ENCODE measurements at regions not wholly inside any gene's neighbourhood (a gene's known extent, or its start where the extent isn't known, plus 50 kb on each side); places are given as distances from the start of the nearest gene placed in this dataset.

GRCh38 chr5:73373814-73374510 is 74.6 kb downstream of the FOXD1 start:
- DNase-seq: no peak

- DNase-seq: no peak
Measured at GRCh38 chr5:73370640-73371583, 77.7 kb downstream of the FOXD1 start.

- DNase-seq: no peak
Measured at GRCh38 chr5:73370095-73370494, 78.5 kb downstream of the FOXD1 start.

GRCh38 chr5:73369278-73369677 is 79.3 kb downstream of the FOXD1 start:
- DNase-seq: no peak

GRCh38 chr5:73367650-73368049 is 80.9 kb downstream of the FOXD1 start:
- no peak for DNase-seq

- no peak for DNase-seq
Measured at GRCh38 chr5:73365990-73366667, 82.4 kb downstream of the FOXD1 start.

- no peak for DNase-seq
Measured at GRCh38 chr5:73365301-73365853, 83.2 kb downstream of the FOXD1 start.

GRCh38 chr5:73363911-73364730 is 84.5 kb downstream of the FOXD1 start:
- peak; percentile 27 for DNase-seq

GRCh38 chr5:73359395-73359794 is 89.2 kb downstream of the FOXD1 start:
- no peak for DNase-seq

- DNase-seq: no peak
Measured at GRCh38 chr5:73358366-73358765, 90.2 kb downstream of the FOXD1 start.

GRCh38 chr5:73357576-73357975 is 91.0 kb downstream of the FOXD1 start:
- no peak for DNase-seq

GRCh38 chr5:73355108-73355507 is 93.5 kb downstream of the FOXD1 start:
- no peak for DNase-seq

GRCh38 chr5:73354406-73354805 is 94.2 kb downstream of the FOXD1 start:
- DNase-seq: no peak

GRCh38 chr5:73352649-73353230 is 95.8 kb downstream of the FOXD1 start:
- no peak for DNase-seq

GRCh38 chr5:73352243-73352642 is 96.3 kb downstream of the FOXD1 start:
- DNase-seq: no peak

- DNase-seq: no peak
Measured at GRCh38 chr5:73351593-73351992, 97.0 kb downstream of the FOXD1 start.

GRCh38 chr5:73346878-73347408 is 101.6 kb downstream of the FOXD1 start:
- no peak for DNase-seq

GRCh38 chr5:73344835-73345234 is 103.7 kb downstream of the FOXD1 start:
- no peak for DNase-seq

- no peak for DNase-seq
Measured at GRCh38 chr5:73339711-73340110, 108.9 kb downstream of the FOXD1 start.

GRCh38 chr5:73339051-73339575 is 109.5 kb downstream of the FOXD1 start:
- DNase-seq: no peak

All from NCI-H2171 treated with DMSO at 0.1 percent for 48 hours (cell line).